OCI-LY7 (cell line): ENCODE measurements at regions not wholly inside any gene's neighbourhood (a gene's known extent, or its start where the extent isn't known, plus 50 kb on each side); places are given as distances from the start of the nearest gene placed in this dataset.

ENCODE experiments used
- BruUV-seq: library from RNA; stranded (reverse); fragments of 400-500 nt; replicated peaks from 2 replicates; lab custom pipeline; 2021; lab: Mats Ljungman, UMichigan
- CTCF ChIA-PET: fragments of 300-600 bp; sonication (Branson Sonifier 250); formaldehyde crosslinking; loops from one replicate; lab custom pipeline; 2022; ENCODE audit warnings: antibody characterized with exemption; ENCODE audit not compliant: unreplicated experiment; lab: Charles Lee
- POLR2A ChIA-PET: fragments of 300-600 bp; sonication (Branson Sonifier 250); formaldehyde crosslinking; loops from one replicate; lab custom pipeline; 2022; ENCODE audit warnings: antibody characterized with exemption; lab: Charles Lee
- DNase-seq: peaks from one replicate; pipeline ENCODE4 v3.0.0-alpha.2; 2015; ENCODE audit warnings: low spot score
- H2AFZ ChIP-seq: fragments of 200-600 bp; sonication (generic), shearing (Covaris generic); 2 replicates; pipeline ENCODE4 v1.6.1; 2014; ENCODE audit warnings: mild to moderate bottlenecking, antibody characterized with exemption, low read length, moderate library complexity
- H3K27ac ChIP-seq: fragments of 200-600 bp; sonication (generic); 2 replicates; pipeline ENCODE4 v1.5.1; 2014; ENCODE audit warnings: mixed run types, low read depth, mild to moderate bottlenecking, moderate library complexity, low read length, inconsistent platforms; ENCODE audit not compliant: poor library complexity, severe bottlenecking
- H3K36me3 ChIP-seq: fragments of 200-600 bp; sonication (generic); 2 replicates; pipeline ENCODE4 v1.6.1; 2014; ENCODE audit warnings: mild to moderate bottlenecking, antibody characterized with exemption, low read length, moderate library complexity, mixed read lengths; ENCODE audit not compliant: insufficient read depth
- H3K4me1 ChIP-seq: fragments of 200-600 bp; sonication (generic); 2 replicates; pipeline ENCODE4 v1.5.1; 2014; ENCODE audit warnings: mild to moderate bottlenecking, low read length; ENCODE audit not compliant: insufficient read depth, poor library complexity, severe bottlenecking
- H3K4me2 ChIP-seq: fragments of 200-600 bp; sonication (generic); 2 replicates; pipeline ENCODE4 v1.6.1; 2014; ENCODE audit warnings: mild to moderate bottlenecking, low read length
- H3K4me3 ChIP-seq: fragments of 200-600 bp; sonication (generic); 2 replicates; pipeline ENCODE4 v1.5.1; 2014; ENCODE audit warnings: mild to moderate bottlenecking, low read depth, low read length; ENCODE audit not compliant: poor library complexity, severe bottlenecking
- H3K79me2 ChIP-seq: fragments of 200-600 bp; sonication (generic); 2 replicates; pipeline ENCODE4 v1.6.1; 2016; ENCODE audit warnings: low read depth, mild to moderate bottlenecking, low read length, moderate library complexity, mixed read lengths; ENCODE audit not compliant: insufficient read depth
- H3K9me2 ChIP-seq: fragments of 200-600 bp; sonication (generic); 2 replicates; pipeline ENCODE4 v1.6.1; 2016; ENCODE audit warnings: mild to moderate bottlenecking, low read length, mixed read lengths; ENCODE audit not compliant: insufficient read depth
- H3K9me3 ChIP-seq: fragments of 200-600 bp; sonication (generic); 2 replicates; pipeline ENCODE4 v1.6.1; 2014; ENCODE audit warnings: mild to moderate bottlenecking, mixed run types, low read length, mixed read lengths
- H4K20me1 ChIP-seq: fragments of 200-600 bp; sonication (generic); 2 replicates; pipeline ENCODE4 v1.6.1; 2014; ENCODE audit warnings: mild to moderate bottlenecking, antibody characterized with exemption, low read length, moderate library complexity, mixed read lengths; ENCODE audit not compliant: insufficient read depth
- CTCF ChIP-seq: fragments of 200-600 bp; sonication (generic); conservative IDR thresholded peaks from 2 replicates; pipeline ENCODE4 v1.5.1; 2014; ENCODE audit warnings: mild to moderate bottlenecking, antibody characterized with exemption, low read length, moderate library complexity, mixed read lengths
- EZH2phosphoT487 ChIP-seq: fragments of 200-600 bp; sonication (generic); IDR thresholded peaks from 2 replicates; pipeline ENCODE4 v1.6.1; 2018; ENCODE audit warnings: low read depth, borderline replicate concordance, mild to moderate bottlenecking, mixed run types, antibody characterized with exemption, low read length, moderate library complexity, mixed read lengths
- intact Hi-C: fragments of 100-400 bp; cut with micrococcal nuclease; formaldehyde crosslinking; loops from one replicate; pipeline ENCODE4 v1.10.0; 2022; ENCODE audit not compliant: unreplicated experiment

- H3K27ac ChIP-seq, result no peak overlapping the region
- no peaks in the 10 kb centered on the region; the same call in 1 of the 2 replicates for H3K9me2 ChIP-seq
- intact Hi-C loops, result no loop called here
- H3K9me3 ChIP-seq, result no peaks in the 10 kb centered on the region
- TF ChIP-seq CTCF (no peak), EZH2phosphoT487 (no peak)
- DNase-seq, result no peak
- ChIA-PET POLR2A (no interaction called here), CTCF (no interaction called here)
- no peaks in the 10 kb centered on the region for H4K20me1 ChIP-seq
- no peaks in the 10 kb centered on the region for H3K79me2 ChIP-seq
- H3K4me3 ChIP-seq, result no peak overlapping the region
- H3K4me2 ChIP-seq, result no peak overlapping the region
- H3K36me3 ChIP-seq, result no peaks in the 10 kb centered on the region
- H3K4me1 ChIP-seq, result no peaks in the 10 kb centered on the region
- no peak overlapping the region for H2AFZ ChIP-seq
- BruUV-seq, result no TSS peak
Measured at GRCh38 chr2:228283491-228284171, 102.1 kb upstream of the SPHKAP start.

GRCh38 chr2:228282376-228282775 is 100.9 kb upstream of the SPHKAP start:
- Histone ChIP-seq H3K9me3 (no peaks in the 10 kb centered on the region), H3K9me2 (no peaks in the 10 kb centered on the region; the same call in 1 of the 2 replicates), H3K36me3 (no peaks in the 10 kb centered on the region), H3K4me3 (no peak overlapping the region), H3K4me2 (no peak overlapping the region), H4K20me1 (no peaks in the 10 kb centered on the region), H2AFZ (no peak overlapping the region), H3K79me2 (no peaks in the 10 kb centered on the region), H3K27ac (no peak overlapping the region), H3K4me1 (no peaks in the 10 kb centered on the region)
- no peak for DNase-seq
- TF ChIP-seq EZH2phosphoT487, result no peak
- TF ChIP-seq CTCF, result no peak
- intact Hi-C loops, result no loop called here
- CTCF ChIA-PET, result no interaction called here
- BruUV-seq, result no TSS peak
- POLR2A ChIA-PET, result no interaction called here

- H4K20me1 ChIP-seq, result no peaks in the 10 kb centered on the region
- no peak overlapping the region for H3K4me3 ChIP-seq
- H3K4me2 ChIP-seq, result no peak overlapping the region
- ChIA-PET CTCF (no interaction called here), POLR2A (no interaction called here)
- intact Hi-C loops, result no loop called here
- H3K9me2 ChIP-seq, result no peaks in the 10 kb centered on the region
- no peaks in the 10 kb centered on the region for H3K4me1 ChIP-seq
- no peak for DNase-seq
- H3K36me3 ChIP-seq, result no peaks in the 10 kb centered on the region
- TF ChIP-seq CTCF, result no peak
- TF ChIP-seq EZH2phosphoT487, result no peak
- no peak overlapping the region for H2AFZ ChIP-seq
- H3K79me2 ChIP-seq, result no peaks in the 10 kb centered on the region
- H3K27ac ChIP-seq, result no peak overlapping the region
- BruUV-seq, result no TSS peak
- H3K9me3 ChIP-seq, result no peaks in the 10 kb centered on the region
Measured at GRCh38 chr2:228273159-228273558, 91.7 kb upstream of the SPHKAP start.
